ENCODE measurements at regions not wholly inside any gene's neighbourhood (a gene's known extent, or its start where the extent isn't known, plus 50 kb on each side); places are given as distances from the start of the nearest gene placed in this dataset.

DNA sequence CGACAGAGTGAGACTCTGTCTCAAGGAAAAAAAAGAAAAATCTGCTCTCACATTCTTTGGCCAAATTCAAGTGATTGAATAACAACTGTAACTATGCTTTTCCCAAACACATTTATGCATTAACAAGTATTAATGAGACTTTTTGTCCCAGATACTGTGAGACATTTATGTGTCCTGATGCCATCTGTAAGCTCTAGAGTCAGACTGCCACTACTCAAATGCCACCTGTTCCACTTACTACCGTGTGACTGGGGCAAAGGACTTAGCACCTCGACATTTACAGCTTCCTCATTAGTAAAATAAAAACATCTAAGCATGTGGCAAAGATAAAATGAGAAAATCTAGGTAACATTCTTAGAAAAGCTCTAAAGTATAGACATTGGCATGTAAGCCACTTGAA, 178.1 kb upstream of the MARCKS start:
- TF ChIP-seq POLR2AphosphoS5 (IDR thresholded peaks at IDR 0.05; ENCODE audit: low read depth, low read length) (no peak), ZFX (IDR thresholded peaks at IDR 0.05) (no peak), EZH2 (IDR thresholded peaks at IDR 0.05) (no peak), SP1 (IDR thresholded peaks at IDR 0.05; ENCODE audit: low read depth) (no peak), EZH2phosphoT487 (IDR thresholded peaks at IDR 0.05; ENCODE audit: borderline replicate concordance) (no peak), SRF (IDR thresholded peaks at IDR 0.05; ENCODE audit: low read depth) (no peak), JUND (IDR thresholded peaks at IDR 0.05) (no peak), YY1 (IDR thresholded peaks at IDR 0.05; ENCODE audit: extremely low read depth, insufficient replicate concordance, low read depth, low read length) (no peak), TCF7L2 (IDR thresholded peaks at IDR 0.05; ENCODE audit: borderline replicate concordance, extremely low read depth, insufficient read depth, insufficient read length) (no peak), POLR2A (IDR thresholded peaks at IDR 0.05; ENCODE audit: borderline replicate concordance, extremely low read depth, insufficient read depth, insufficient read length) (no peak)
- TF ChIP-seq, protein P1, sequence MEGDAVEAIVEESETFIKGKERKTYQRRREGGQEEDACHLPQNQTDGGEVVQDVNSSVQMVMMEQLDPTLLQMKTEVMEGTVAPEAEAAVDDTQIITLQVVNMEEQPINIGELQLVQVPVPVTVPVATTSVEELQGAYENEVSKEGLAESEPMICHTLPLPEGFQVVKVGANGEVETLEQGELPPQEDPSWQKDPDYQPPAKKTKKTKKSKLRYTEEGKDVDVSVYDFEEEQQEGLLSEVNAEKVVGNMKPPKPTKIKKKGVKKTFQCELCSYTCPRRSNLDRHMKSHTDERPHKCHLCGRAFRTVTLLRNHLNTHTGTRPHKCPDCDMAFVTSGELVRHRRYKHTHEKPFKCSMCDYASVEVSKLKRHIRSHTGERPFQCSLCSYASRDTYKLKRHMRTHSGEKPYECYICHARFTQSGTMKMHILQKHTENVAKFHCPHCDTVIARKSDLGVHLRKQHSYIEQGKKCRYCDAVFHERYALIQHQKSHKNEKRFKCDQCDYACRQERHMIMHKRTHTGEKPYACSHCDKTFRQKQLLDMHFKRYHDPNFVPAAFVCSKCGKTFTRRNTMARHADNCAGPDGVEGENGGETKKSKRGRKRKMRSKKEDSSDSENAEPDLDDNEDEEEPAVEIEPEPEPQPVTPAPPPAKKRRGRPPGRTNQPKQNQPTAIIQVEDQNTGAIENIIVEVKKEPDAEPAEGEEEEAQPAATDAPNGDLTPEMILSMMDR (IDR thresholded peaks at IDR 0.05 in 2 of 3, conservative IDR thresholded peaks at IDR 0.05 in 1 of 3; ENCODE audit: borderline replicate concordance in 1 of 3, insufficient read depth in 1 of 3, low read depth in 2 of 3, low read length in 2 of 3) = no peak
- TF ChIP-seq, protein P2, sequence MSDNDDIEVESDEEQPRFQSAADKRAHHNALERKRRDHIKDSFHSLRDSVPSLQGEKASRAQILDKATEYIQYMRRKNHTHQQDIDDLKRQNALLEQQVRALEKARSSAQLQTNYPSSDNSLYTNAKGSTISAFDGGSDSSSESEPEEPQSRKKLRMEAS (IDR thresholded peaks at IDR 0.05) = no peak
- TF ChIP-seq, protein P3, sequence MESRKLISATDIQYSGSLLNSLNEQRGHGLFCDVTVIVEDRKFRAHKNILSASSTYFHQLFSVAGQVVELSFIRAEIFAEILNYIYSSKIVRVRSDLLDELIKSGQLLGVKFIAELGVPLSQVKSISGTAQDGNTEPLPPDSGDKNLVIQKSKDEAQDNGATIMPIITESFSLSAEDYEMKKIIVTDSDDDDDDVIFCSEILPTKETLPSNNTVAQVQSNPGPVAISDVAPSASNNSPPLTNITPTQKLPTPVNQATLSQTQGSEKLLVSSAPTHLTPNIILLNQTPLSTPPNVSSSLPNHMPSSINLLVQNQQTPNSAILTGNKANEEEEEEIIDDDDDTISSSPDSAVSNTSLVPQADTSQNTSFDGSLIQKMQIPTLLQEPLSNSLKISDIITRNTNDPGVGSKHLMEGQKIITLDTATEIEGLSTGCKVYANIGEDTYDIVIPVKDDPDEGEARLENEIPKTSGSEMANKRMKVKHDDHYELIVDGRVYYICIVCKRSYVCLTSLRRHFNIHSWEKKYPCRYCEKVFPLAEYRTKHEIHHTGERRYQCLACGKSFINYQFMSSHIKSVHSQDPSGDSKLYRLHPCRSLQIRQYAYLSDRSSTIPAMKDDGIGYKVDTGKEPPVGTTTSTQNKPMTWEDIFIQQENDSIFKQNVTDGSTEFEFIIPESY (IDR thresholded peaks at IDR 0.05; ENCODE audit: extremely low read depth, insufficient replicate concordance, low read length) = no peak
- TF ChIP-seq, protein P4, sequence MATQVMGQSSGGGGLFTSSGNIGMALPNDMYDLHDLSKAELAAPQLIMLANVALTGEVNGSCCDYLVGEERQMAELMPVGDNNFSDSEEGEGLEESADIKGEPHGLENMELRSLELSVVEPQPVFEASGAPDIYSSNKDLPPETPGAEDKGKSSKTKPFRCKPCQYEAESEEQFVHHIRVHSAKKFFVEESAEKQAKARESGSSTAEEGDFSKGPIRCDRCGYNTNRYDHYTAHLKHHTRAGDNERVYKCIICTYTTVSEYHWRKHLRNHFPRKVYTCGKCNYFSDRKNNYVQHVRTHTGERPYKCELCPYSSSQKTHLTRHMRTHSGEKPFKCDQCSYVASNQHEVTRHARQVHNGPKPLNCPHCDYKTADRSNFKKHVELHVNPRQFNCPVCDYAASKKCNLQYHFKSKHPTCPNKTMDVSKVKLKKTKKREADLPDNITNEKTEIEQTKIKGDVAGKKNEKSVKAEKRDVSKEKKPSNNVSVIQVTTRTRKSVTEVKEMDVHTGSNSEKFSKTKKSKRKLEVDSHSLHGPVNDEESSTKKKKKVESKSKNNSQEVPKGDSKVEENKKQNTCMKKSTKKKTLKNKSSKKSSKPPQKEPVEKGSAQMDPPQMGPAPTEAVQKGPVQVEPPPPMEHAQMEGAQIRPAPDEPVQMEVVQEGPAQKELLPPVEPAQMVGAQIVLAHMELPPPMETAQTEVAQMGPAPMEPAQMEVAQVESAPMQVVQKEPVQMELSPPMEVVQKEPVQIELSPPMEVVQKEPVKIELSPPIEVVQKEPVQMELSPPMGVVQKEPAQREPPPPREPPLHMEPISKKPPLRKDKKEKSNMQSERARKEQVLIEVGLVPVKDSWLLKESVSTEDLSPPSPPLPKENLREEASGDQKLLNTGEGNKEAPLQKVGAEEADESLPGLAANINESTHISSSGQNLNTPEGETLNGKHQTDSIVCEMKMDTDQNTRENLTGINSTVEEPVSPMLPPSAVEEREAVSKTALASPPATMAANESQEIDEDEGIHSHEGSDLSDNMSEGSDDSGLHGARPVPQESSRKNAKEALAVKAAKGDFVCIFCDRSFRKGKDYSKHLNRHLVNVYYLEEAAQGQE (IDR thresholded peaks at IDR 0.05; ENCODE audit: low read depth) = no peak
